GM12872 (cell line): ENCODE measurements at regions not wholly inside any gene's neighbourhood (a gene's known extent, or its start where the extent isn't known, plus 50 kb on each side); places are given as distances from the start of the nearest gene placed in this dataset.

Experiments
- TF ChIP-seq, protein P1 (sequence below): IDR thresholded peaks from 3 replicates; pipeline ENCODE4 v1.5.1; 2011; ENCODE audit warnings: low read depth, mild to moderate bottlenecking, low read length, moderate library complexity; ENCODE audit not compliant: insufficient read depth

DNA sequence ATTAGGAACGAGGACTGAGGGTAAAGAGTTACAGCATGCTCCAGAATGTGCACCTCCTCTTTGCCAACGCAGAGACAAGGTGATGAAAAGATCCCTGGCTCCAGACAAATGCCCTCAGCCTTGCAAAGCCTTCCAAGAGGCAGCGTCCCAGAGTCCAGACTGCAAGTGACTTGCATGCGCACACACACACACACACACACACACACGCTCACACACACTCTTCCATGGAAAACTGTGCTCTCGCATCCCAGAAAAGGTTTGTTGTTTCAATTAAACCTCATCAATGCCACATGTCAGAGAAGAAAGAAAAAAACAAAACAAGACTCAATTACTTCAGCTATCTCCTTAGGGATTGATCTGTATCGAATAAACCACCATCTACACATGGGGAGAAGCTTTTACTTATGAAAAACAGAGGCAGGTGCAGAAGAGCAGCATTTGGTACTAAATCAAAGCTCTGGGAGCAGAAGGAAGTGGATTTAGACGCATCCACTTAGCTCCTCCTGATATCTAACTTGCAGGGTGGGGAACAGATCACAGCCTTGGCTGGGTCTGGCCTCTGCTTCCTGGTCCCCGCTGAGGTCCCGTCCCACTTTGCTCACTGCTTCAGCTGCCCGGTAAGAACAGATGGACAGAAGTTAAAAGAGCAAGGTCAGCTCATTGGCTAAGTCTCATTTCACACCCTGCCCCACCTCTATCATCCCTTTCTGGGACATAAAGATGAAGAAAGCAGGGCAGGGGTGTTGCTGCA lies 249.8 kb upstream of the BLID start:
- TF ChIP-seq, protein P1, sequence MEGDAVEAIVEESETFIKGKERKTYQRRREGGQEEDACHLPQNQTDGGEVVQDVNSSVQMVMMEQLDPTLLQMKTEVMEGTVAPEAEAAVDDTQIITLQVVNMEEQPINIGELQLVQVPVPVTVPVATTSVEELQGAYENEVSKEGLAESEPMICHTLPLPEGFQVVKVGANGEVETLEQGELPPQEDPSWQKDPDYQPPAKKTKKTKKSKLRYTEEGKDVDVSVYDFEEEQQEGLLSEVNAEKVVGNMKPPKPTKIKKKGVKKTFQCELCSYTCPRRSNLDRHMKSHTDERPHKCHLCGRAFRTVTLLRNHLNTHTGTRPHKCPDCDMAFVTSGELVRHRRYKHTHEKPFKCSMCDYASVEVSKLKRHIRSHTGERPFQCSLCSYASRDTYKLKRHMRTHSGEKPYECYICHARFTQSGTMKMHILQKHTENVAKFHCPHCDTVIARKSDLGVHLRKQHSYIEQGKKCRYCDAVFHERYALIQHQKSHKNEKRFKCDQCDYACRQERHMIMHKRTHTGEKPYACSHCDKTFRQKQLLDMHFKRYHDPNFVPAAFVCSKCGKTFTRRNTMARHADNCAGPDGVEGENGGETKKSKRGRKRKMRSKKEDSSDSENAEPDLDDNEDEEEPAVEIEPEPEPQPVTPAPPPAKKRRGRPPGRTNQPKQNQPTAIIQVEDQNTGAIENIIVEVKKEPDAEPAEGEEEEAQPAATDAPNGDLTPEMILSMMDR, result no peak

DNA sequence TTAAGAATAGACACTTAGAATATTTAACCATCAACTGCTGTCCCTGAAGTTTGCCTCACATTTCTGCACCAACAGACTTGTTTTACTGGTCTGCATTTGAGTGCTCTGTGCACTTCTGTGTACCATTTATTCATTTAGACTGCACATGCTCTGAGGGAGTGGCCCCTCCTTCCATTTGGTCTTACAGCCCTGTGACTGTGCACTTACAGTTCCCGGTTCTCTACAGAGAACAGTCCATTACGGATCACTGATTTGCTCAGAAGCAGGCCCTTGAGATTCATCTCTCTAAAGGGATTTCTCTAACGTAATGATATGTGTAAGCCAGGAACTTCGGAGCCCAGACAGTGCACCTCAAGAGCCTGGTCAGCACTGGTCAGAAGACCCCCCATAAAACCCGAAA lies 247.3 kb upstream of the BLID start:
- TF ChIP-seq, protein P1, result no peak

DNA sequence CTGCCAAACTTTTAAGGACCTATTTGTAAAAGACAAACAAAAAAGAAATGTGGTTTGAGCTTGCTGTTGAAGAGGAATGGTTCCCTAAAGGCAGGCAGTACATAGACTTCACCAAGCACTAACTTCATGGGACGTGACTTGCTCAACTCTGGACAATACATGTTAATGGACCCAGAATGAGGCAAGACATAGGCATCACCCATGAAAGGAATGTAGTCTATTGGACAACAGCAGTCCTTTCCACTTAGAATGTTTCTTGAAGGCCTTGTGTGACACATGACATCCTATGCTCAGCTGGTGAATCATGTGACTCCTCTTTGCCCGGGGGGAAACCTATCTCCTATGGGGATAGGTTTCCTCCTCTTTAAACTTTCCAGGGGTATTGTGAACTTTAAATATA lies 246.4 kb upstream of the BLID start:
- TF ChIP-seq, protein P1, result no peak

DNA sequence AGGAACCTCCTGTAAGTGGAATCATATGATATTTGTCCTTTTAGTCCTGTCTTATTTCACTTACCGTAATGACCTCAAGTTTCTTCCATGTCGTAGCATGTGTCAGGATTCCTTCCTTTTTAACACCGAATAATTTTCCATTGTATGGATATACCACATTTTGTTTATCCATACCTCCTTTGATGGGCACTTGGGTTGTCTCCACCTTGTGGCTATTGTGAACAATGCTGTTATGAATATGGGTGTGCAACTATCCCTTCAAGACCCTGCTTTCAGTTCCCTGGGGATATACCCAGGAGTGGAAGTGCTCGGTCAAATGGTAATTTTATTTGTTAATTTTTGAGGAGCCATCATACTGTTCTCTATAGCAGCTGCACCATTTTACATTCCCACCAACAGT lies 244.9 kb upstream of the BLID start:
- TF ChIP-seq, protein P1, result no peak

DNA sequence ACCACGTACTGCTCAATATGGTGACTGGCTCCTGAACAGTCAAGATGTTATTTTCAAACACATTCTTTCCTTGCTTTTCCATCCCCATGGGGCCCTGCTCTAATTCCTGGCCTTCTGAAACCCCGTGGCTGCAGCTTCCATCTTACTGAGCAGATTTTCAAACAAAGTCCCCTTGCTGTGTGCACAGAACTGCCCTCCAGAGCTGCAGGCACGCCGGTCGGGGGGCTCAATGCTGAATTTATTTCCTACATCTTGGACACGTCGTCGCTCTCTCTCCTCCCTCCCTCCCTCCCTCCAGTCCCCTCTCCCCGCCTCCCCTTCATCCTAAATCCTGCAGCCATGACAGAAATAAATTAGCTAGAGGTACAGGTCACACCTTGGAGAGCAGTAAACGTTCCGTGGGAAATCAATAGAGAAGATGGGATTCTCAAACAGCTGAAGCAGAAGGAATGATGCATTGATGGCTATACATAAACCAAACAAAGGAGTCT lies 243.1 kb upstream of the BLID start:
- TF ChIP-seq, protein P1, result no peak

DNA sequence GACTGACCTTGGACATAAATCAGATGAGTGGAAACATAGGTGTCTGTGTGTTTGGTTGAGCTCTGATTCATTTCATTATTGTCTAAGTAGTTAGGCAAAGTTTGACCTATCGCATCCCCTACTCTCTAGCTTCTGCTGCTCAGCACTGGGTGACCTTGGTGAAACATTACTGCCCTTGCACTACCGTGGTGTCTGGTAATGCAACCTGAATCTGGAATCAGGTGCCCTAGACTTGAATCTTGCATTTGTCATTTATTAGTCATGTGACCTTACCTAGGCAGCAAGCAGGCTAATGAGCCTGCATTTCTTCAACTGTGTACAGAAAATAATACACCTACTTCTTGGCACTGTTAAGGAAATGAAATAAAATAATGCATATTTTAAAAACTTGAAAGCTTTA lies 242.3 kb upstream of the BLID start:
- TF ChIP-seq, protein P1, result no peak

DNA sequence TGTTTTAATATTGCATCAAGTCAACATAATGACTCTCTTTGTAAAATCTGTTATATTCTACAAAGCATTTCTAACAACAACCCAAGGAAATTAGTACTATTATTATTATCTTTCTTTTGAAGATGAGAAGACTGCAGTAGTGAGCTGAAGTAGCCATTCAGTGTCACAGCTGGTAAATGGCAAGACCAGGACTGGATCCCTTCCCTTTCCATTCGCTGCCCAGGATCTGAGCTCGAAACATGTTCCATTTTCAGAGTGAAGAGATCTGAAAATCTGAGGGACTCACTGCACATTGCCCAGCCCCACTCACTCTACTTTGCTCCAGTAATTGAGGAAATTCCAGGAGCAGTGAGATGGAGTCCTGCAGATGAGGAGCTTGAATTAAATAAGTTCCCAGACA lies 240.0 kb upstream of the BLID start:
- TF ChIP-seq, protein P1, result no peak
